HG02973 (cell line): ENCODE measurements at regions not wholly inside any gene's neighbourhood (a gene's known extent, or its start where the extent isn't known, plus 50 kb on each side); places are given as distances from the start of the nearest gene placed in this dataset.

ENCODE experiments used
- ATAC-seq: cut with Tn5 transposase; IDR thresholded peaks from one replicate; pipeline ENCODE4 v1.9.1; 2021; ENCODE audit warnings: moderate library complexity; ENCODE audit not compliant: unreplicated experiment

DNA sequence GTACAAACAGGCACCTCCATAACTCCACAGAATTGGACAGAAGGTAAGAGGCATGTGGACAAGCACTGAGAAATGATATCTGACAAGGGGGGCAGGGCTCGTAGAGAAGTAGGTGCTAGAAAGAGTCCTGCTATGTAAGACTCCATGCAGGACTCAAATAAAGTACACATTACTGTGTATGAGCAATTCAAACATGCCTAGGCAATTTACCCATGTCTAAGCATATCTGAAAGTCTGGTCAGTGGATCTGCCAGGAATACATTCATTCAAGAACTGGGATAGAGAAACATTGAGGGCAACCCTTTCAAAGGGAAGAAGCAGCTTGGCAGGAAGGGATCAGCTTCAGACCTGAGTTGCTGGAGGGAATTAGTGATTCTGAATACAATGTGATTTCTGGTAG lies 174.1 kb upstream of the MCTP2 start:
- no peak for ATAC-seq

- no peak for ATAC-seq
Measured at GRCh38 chr15:94056314-94056713, 175.0 kb upstream of the MCTP2 start.

DNA sequence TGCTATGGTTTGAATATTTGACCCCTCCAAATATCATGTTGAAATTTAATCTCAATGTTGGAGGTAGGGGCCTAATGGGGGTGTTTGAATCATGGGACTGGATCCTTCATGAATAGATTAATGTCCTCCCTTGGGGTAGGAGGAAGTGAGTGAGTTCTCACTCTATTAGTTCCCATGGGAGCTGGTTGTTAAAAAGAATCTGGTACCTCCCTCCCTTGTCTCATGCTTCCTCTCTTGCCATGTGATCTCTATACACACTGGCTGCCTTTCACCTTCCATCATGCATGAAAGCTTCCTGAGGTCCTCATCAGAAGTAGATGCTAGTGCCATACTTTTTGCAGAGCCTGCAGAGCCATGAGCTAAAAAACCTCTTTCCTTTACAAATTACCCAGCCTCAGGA lies 177.7 kb upstream of the MCTP2 start:
- ATAC-seq: no peak

- no peak for ATAC-seq
Measured at GRCh38 chr15:94052711-94053110, 178.7 kb upstream of the MCTP2 start.

DNA sequence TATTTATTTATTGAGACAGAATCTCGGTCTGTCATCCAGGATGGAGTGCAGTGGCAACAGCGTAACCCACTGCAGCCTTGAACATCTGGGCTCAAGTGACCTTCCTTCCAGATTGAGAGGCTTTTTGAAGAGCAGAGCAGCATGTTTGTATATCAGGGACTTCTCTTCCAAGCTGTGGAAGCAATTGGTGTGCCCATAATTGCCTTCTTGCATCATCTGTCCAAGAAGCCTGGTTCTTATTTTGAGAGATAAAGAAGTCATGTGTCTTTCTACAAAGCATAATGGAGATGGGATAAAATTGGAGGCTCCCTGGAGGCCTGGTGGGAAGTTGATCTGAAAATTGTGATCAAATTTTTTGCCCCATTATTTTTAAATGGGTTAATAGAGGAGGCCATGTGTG lies 183.8 kb upstream of the MCTP2 start:
- ATAC-seq: no peak

DNA sequence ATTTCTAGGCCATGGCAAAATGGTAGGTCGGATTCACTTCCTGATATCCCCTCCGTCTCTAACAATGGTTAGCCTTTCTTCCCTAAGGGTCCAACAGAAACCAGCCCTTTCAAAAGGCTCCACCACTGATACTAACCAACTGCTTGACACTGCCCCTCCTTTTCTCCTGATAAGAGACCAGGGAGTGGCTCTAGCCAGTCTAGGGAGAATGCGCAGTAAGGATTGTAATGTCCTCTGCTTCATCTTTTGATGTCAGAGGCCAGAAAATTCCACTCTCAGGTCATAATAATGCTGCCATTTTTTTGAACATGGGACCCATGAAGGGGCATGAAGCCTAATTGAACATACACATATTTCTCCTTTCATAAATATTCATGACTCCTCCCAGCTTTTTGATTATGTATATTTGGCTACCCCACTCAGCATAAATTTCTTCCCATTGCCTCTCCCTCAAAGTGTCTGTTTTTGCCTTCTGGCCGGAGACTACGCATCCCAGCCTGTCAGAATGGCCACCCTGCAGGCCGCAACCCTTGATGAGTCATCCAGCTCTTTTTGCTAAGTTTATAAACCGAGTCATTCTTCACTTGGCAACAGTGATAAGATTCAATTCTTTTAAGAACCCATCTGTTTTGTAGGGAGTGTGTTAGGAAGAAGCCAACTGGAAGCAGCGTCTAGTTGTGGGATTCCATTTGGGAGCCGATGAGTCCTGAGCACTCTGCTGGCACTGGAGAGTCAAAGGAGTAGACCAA lies 189.0 kb upstream of the MCTP2 start:
- ATAC-seq: no peak

DNA sequence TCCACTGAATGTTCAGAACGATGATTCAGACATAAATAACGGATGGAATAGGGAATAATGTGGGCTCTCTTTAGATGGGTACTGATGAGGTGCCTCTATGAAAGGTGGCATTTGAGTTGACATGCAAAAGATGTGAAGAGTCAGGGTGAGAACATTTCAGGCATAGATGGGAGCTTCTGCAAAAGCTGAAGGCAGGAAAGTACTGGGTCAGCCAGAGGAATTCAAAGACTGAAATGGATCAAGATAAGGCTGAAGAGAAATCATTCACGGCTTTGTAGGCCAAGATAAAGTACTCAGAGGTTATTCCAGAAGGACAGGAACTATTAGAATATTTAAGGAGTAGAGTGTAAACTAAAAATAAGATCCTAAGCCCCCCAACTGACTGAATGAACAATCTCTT lies 189.6 kb upstream of the MCTP2 start:
- no peak for ATAC-seq

GRCh38 chr15:94040541-94041248 lies 190.7 kb upstream of the MCTP2 start:
- no peak for ATAC-seq

DNA sequence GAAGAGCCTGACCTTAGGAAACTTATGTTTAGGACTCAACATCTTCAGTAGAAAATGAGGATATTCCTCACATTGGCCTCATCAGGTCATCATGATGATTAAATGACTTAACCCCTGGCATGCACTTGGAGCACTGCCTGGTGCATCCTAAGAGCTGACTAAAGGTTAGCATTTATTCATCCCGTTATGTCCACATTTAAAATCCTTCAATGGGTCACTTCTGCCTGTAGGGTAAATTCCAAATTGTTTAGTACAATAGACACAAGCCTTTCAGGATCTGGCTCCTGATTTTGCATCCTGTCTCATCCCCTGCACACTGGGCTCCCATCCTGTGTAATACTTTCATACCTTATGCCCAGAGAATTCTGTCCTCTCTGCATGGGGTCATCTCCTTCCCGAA lies 195.2 kb upstream of the MCTP2 start:
- ATAC-seq: no peak

DNA sequence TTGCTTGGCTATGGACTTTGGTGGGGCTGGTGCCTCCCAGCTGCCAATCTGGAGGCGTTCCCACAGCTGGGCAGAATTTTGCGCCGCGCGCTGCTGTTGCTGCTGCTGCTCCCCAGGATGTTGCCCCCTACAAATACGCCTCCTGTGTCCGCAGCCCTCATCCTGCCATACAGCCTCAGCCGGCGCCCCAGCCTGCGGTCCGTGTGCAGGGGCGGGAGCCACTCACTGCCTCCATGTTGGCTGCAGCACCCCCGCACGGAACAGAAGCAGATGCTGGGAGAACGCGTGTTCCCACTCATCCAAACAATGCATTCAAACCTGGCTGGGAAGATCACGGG lies 197.7 kb upstream of the MCTP2 start:
- no peak for ATAC-seq

GRCh38 chr15:94033014-94033682 lies 198.2 kb upstream of the MCTP2 start:
- ATAC-seq: no peak

DNA sequence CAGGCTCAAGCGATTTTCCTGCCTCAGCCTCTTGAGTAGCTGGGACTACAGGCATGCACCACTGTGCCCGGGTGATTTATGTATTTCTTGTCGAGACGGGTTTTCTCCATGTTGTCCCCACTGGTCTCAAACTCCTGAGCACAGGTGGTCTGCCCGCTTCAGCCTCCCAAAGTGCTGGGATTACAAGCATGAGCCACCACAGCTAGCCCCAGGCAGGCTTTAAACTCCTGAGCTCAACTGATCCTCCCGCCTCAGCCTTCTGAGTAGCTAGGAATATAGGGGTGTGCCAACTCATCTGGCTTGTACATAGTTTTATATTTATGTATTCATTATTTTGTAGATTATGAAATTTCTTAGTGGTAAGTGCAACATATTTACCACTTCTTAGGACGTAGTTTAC lies 198.8 kb upstream of the MCTP2 start:
- no peak for ATAC-seq

DNA sequence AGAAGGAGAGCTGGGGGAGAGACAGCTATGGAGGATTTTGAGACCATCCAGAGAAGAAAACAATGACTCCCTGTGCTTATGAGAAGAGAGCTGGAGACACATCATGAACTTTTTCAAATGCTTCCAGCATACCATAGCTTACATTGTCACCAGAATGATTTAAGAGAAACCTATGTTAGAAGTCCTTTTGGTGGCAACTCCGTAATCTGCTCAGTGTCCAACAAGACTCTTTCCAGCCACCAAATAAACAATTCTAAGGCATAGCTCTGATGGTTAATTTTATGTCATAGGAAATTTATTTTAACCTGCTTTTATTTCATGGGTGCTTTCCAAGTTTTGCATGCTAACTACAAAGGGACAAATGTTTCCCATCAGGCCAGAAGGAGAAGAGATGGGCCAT lies 200.3 kb upstream of the MCTP2 start:
- ATAC-seq: no peak

GRCh38 chr15:94029495-94029894 lies 201.9 kb upstream of the MCTP2 start:
- no peak for ATAC-seq

- no peak for ATAC-seq
Measured at GRCh38 chr15:94028809-94029208, 202.6 kb upstream of the MCTP2 start.

- no peak for ATAC-seq
Measured at GRCh38 chr15:94028121-94028520, 203.2 kb upstream of the MCTP2 start.

GRCh38 chr15:94027581-94027980 lies 203.8 kb upstream of the MCTP2 start:
- ATAC-seq: no peak

- no peak for ATAC-seq
Measured at GRCh38 chr15:94026458-94027304, 204.7 kb upstream of the MCTP2 start.

DNA sequence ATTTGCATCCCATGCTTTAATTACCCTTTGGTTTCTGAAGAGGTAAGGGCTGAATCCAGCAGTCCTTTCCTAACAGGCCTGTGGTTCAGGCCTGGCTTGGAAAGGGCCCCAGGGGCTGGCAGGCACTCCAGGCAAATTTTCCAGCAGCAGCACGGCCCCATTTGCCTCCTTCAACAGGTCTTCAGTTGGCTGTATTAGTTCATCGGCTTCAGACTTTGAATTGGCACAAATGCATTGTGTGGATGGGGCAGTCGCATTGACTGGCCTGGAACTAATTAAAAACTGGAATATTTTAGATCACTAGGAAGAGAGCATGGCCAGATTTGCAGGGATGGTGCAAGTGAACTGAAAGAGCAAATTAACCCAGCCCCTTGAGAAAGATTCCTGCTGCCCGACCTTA lies 207.8 kb upstream of the MCTP2 start:
- ATAC-seq: no peak

DNA sequence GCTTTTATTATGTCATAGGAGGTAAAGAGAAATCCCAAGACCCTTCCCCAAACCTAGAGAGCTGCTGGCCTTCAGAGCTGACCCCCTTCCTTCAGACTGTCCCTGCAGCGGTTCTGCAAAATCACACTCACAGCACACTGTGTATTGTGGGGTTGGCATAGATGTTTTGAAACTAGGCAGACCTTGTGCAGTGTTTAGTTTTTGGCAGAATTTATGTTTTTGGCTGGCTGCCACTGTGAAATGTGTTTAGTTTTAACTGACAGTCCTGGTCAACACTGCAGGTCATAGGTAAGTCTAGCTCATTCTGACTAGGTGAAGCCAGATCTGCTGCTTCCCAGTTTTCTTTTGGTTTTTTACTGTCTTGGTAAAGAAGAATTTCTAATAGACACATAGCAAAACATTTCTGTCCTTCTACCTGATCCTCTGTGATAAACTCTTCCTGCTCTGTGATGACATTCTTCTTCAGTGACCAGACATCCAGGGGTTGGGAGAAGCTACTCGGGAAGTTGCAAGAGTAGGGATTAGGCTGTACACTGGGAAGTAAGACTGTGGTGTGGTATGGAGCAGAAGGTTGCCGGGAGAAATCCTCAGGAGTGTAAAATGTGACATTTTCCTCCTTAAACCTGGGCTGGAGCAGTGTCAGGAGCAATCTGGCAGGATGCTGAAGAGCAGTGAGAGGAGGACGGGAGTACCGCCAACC lies 209.6 kb upstream of the MCTP2 start:
- no peak for ATAC-seq

GRCh38 chr15:94019062-94019461 lies 212.3 kb upstream of the MCTP2 start:
- no peak for ATAC-seq
